ENCODE measurements at regions not wholly inside any gene's neighbourhood (a gene's known extent, or its start where the extent isn't known, plus 50 kb on each side); places are given as distances from the start of the nearest gene placed in this dataset.
A peak's percentile ranks its signal among the peaks of the same experiment; 100 is the strongest.
"Not testable (repeated sequence)": the region's sequence is repeated elsewhere in the genome, so short reads cannot be mapped to it uniquely, and the experiment has no call there.

- no peak overlapping the region for H3K4me3 ChIP-seq (ENCODE audit: low read depth, low read length)
- TF ChIP-seq, protein P1, sequence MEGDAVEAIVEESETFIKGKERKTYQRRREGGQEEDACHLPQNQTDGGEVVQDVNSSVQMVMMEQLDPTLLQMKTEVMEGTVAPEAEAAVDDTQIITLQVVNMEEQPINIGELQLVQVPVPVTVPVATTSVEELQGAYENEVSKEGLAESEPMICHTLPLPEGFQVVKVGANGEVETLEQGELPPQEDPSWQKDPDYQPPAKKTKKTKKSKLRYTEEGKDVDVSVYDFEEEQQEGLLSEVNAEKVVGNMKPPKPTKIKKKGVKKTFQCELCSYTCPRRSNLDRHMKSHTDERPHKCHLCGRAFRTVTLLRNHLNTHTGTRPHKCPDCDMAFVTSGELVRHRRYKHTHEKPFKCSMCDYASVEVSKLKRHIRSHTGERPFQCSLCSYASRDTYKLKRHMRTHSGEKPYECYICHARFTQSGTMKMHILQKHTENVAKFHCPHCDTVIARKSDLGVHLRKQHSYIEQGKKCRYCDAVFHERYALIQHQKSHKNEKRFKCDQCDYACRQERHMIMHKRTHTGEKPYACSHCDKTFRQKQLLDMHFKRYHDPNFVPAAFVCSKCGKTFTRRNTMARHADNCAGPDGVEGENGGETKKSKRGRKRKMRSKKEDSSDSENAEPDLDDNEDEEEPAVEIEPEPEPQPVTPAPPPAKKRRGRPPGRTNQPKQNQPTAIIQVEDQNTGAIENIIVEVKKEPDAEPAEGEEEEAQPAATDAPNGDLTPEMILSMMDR (conservative IDR thresholded peaks at IDR 0.05; ENCODE audit: low read depth, low read length), result no peak
- DNase-seq (ENCODE audit: low read depth), result no peak
Measured at GRCh38 chr5:50898966-50899365, 232.5 kb downstream of the PARP8 start.

DNA sequence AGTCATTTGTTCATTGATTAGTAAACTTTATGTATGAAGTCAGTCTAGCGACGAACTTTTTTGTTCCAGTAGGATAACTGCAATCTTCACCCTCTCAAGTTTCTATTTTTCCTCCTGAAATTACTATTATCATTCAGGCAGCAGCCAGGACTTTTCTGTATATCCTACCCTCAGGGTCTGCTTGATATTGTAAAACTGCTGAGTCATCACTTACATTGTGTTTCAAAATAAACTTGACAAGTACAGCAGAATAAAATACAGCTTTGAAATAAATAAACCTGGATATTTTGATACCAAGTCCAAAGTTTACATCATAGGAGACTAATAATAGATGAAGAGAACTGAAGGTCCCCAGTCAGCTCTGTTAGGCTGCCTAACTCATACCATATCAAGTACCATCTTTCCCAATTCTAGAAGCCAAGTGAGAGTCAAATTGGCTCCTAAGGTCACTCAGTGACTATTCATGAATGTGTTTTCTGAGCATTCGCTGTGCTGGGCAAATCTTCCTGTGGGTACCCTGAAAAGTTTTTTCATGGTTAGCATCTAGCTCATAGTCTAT, 234.6 kb downstream of the PARP8 start:
- TF ChIP-seq, protein P1 (conservative IDR thresholded peaks at IDR 0.05; ENCODE audit: low read depth, low read length), result no peak
- H3K4me3 ChIP-seq (ENCODE audit: low read depth, low read length), result no peak overlapping the region
- no peak for DNase-seq (ENCODE audit: low read depth)

- TF ChIP-seq, protein P1 (conservative IDR thresholded peaks at IDR 0.05; ENCODE audit: low read depth, low read length), result no peak
- no peak for DNase-seq (ENCODE audit: low read depth)
- H3K4me3 ChIP-seq (ENCODE audit: low read depth, low read length), result no peak overlapping the region
Measured at GRCh38 chr5:50903651-50904050, 237.2 kb downstream of the PARP8 start.

DNA sequence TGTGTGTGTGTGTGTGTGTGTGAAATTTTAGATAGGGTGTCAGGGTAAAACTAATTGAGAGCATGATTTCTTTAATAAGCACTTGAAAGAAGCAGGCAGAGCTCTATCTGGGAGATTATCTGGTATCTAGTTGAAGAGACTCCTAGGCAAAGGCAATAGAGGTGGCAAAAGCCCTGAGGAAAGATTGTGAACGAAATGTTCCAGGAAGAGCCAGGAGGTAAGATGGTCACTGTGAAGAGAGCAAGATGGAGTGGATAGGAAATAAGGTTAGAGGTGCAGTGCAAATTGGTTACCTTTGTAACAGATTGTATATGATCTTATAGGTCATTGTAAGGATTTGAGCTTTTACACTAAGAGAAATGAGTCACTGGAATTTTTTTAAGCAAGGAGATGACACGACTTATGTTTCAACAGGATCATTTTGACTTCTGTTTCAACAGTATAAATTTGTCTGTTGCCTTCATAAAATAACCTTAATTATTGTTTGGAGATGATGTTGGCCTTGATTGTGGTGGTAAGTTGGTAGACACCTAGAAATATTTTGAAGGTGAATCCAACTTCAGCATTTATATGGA, 239.6 kb downstream of the PARP8 start:
- TF ChIP-seq, protein P1 (conservative IDR thresholded peaks at IDR 0.05; ENCODE audit: low read depth, low read length), result no peak
- DNase-seq (ENCODE audit: low read depth), result no peak
- no peak overlapping the region for H3K4me3 ChIP-seq (ENCODE audit: low read depth, low read length)

GRCh38 chr5:50920160-50920559, 253.7 kb downstream of the PARP8 start:
- not testable (repeated sequence) for DNase-seq (ENCODE audit: low read depth); H3K4me3 ChIP-seq (ENCODE audit: low read depth, low read length)

DNA sequence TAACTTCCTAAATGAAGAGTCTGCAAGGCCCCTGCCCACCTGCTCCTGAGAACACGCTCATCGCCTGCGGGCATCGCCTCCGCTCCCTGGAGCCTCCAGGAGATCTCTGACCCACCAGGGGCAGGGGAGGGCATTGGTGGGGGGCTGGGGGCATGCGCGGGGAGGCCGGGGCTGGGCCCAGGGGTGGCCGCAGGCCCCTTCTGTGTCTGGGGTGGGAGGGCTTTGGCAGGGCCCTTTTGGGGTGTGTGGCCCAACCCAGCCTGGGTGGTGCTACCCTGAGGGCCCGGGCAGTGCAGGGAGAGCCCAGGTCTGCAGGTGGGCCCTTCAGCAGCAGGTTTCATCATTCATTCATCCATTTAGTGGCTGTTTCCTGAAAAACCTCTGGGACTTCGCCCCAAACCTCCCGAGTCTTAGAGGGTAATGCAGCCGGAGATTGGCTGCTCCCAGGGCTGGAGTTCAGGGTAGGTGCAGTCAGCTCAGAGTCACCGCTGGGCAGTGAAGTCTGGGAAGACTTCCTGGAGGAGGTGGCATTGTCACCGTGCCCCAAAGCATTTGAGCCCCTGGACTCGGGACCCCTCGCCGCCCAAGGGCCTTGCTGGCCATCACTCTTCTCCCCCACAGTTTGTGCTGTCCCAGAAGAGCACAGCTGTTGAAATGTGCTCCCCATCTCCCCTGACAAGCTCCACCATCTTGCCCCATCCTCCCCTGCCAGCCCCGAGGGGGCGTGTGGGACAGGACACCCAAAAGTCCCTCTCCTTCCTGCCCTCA, 255.1 kb downstream of the PARP8 start:
- TF ChIP-seq, protein P1 (conservative IDR thresholded peaks at IDR 0.05; ENCODE audit: low read depth, low read length), result no peak
- DNase-seq (ENCODE audit: low read depth), result no peak
- H3K4me3 ChIP-seq (ENCODE audit: low read depth, low read length), result no peak overlapping the region

- TF ChIP-seq, protein P1 (conservative IDR thresholded peaks at IDR 0.05; ENCODE audit: low read depth, low read length), result peak; percentile 46
- DNase-seq (ENCODE audit: low read depth); H3K4me3 ChIP-seq (ENCODE audit: low read depth, low read length): not testable (repeated sequence)
Measured at GRCh38 chr5:50922134-50922941, 255.9 kb downstream of the PARP8 start.
